Activated T-helper 1 cell treated with anti-CD3 and anti-CD28 coated beads, Interleukin-2, amount 50 U/mL, for 16 hours (primary cell): ENCODE measurements at regions not wholly inside any gene's neighbourhood (a gene's known extent, or its start where the extent isn't known, plus 50 kb on each side); places are given as distances from the start of the nearest gene placed in this dataset.
"Not testable (repeated sequence)": the region's sequence is repeated elsewhere in the genome, so short reads cannot be mapped to it uniquely, and the experiment has no call there.

Experiments
- DNase-seq, 2 donors: peaks; one replicate each; pipeline ENCODE4 v3.0.0-alpha.2; 2020; ENCODE audit warnings: low read depth in 1 of 2, low spot score in 1 of 2

DNA sequence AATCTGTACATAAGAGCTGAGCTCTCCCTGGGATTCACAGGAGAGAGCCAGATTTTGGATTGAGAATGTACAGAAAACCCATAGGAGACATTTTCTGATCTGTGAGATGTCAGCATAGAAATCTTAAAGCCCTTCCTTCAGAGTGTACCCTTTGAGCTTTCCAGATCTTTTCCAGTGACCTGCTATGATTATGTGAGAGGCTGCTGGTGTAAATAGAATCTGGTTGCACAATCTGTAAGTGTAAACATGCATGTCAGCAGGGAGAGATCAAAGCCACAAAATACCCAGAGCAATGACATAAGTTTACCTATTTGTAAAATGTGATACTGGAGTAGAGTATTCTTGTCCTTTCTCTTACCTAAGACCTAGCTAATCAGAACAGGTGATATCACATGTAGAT lies 471.9 kb downstream of the FOXD4L5 start:
- DNase-seq: not testable (repeated sequence)

DNA sequence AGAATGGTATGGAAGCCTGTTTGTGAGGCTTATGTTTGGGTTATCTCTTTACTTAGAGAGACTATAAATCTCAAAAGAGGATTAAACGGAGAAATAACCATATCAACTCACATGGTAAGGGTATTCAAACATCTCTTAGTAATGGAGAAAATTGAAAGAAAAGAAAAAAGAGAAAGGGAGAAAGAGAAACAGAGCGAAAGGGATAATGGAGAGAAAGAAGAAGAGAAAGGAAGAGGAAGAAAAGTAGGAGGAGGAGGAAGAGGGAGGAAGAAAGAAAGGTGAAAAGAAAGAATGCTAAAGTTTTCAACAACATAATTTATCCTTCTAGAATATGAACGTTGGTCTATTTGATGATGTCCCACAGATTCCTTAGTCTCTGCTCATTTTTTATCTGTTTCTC lies 506.3 kb downstream of the FOXD4L5 start:
- not testable (repeated sequence) for DNase-seq

DNA sequence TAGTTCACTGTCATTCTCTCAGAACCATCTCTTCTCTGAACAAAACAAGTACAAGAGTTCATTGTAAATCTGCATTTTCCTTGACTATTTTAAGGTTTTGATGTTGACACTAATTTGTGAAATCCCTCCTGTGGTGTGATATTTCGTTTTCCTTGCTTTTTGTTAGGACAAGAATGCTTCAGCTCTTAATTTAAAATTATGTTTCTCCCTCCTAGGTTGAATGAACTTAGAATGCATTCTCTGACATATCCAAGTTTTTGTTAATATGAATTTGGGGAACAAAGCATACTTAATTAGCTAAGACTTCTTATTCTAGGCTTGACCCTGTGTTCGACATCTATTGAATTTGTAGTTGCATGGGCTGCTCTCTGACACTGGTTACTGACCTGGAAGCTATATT lies 508.7 kb downstream of the FOXD4L5 start:
- DNase-seq: not testable (repeated sequence)

DNA sequence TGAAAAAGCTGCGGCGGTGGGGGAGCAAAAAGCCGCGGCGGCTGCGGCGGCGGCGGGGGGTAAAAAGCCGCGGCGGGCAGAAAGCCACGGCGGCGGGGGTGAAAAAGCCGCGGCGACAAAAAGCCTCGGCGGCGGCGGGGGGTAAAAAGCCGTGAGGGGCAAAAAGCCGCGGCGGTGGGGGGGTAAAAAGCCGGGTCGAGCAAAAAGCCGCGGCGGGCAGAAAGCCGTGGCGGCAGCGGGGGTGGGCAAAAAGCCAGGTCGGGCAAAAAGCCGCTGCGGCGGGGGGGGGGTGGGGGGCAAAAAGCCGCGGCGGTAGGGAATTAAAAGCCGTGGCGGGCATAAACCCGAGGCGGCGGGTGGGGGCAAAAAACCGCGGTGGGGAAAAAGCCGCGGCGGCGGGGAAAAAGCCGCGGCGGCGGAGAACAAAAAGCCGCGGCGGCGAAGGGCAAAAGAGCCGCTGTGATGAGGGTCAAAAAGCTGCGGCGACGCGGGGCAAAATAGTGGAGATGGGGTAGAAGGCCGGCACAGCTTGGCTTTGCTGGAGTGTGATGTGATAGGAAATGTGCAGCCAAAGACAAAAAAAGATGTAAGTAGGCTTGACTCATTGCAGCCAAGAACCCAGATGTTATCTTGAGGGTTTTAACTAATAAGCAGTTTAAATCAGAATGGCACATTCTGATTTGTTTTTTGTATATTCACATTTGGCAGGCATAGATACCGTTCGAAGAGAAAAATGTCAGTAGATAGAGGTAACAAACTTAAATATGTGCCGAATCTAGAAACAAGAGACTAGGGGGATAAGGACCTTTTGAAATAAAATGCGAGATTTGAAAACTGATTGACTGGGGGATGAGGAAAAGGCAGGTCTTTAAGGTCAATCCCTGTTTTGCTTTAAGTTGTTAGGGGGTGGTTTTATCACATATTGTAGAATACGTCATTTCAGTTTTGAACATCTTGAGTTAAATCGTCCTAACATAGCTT lies 509.9 kb downstream of the FOXD4L5 start:
- DNase-seq: peak in 1 of 2 donors; percentile 1

DNA sequence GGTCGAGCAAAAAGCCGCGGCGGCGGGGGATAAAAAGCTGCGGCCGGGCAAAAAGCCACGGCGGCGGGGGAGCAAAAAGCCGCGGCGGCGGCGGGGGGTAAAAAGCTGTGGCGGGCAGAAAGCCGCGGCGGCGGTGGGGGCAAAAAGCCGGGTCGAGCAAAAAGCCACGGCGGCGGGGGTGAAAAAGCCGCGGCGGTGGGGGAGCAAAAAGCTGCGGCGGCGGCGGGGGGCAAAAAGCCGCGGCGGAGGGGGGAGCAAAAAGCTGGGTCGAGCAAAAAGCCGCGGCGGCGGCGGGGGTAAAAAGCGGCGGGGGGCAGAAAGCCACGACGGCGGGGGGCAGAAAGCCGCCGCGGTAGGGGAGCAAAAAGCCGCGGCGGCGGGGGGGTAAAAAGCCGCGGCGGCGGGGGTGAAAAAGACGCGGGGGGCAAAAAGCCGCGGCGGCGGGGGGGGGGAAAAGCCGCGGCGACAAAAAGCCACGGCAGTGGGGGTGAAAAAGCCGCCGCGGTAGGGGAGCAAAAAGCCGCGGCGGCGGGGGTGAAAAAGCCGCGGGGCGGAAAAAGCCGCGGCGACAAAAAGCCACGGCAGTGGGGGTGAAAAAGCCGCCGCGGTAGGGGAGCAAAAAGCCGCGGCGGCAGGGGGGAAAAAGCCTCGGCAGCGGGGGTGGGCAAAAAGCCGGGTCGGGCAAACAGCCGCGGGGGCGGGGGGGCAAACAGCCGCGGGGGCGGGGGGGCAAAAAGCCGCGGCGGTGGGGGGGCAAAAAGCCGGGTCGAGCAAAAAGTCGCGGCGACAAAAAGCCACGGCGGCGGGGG lies 510.8 kb downstream of the FOXD4L5 start:
- DNase-seq: peak in 1 of 2 donors; percentile 0

DNA sequence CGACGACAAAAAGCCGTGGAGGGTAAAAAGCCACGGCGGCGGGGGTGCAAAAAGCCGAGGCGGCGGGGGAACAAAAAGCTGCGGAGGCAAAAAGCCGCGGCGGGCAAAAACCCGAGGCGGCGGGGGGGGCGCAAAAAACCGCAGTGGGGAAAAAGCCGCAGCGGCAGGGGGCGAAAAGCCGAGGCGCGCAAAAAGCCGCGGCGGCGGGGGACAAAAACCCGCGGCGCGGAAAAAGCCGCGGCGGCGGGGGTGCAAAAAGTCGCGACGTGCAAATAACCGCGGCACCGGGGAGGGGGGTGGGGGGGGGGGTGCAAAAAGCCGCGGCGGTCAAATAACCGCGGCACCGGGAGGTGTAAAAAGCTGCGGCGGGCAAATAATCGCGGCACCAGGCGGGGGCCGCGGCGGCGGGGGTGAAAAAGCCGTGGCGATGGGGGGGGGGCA lies 511.5 kb downstream of the FOXD4L5 start:
- DNase-seq: no peak

DNA sequence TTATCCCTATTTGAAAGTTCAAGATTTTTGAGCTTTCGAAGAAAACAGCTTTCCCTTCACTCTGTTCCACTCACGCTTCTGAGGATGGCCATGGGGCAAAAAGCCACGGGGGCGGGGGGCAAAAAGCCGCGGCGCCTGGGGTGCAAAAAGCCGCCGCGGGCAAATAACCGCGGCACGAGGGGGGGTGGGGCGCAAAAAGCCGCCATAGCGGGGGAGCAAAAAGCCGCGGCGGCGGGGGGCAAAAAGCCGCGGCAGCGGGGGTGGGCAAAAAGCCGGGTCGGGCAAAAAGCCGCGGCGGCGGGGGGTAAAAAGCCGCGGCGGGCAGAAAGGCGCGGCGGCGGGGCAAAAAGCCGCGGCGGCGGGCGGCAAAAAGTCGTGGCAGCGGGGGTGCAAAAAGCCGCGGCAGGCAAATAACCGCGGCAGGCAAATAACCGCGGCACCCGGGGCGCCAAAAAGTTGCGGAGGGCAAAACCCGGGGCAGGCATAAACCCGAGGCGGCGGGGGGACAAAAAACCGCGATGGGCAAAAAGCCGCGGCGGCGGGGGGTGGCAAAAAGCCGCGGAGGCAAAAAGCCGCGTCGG lies 512.2 kb downstream of the FOXD4L5 start:
- DNase-seq: peak in 1 of 2 donors; percentile 0

DNA sequence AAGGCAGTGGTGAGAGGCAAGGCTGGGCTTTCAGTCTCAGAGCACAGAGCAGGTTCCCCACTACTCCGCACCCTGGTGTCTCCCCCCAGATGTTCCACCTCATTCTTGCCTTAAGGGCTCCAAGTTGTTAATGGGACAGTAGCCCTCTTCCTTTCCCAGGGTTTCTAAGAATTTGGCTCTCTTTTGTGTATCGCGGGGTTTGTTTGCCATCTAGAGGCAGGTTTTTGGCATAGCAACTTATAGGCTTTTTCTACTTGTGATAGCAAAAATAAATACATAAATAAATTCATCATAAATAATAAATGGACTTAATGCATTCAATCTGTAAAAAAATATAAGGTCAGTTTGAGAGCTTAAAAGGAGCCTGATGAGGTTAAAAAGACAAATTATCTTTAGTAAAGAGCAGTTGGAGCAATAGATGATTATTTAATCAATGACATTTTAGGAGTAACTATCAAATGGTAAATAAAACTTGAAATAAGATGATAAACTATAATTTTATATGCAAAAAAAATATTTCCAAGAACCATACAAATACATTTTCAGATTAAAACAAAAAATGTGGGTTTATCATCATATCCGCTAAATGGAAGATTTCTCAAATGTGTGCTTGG lies 512.8 kb downstream of the FOXD4L5 start:
- DNase-seq: not testable (repeated sequence)
